GM18909 (cell line): ENCODE measurements at regions not wholly inside any gene's neighbourhood (a gene's known extent, or its start where the extent isn't known, plus 50 kb on each side); places are given as distances from the start of the nearest gene placed in this dataset.
"Not testable (repeated sequence)": the region's sequence is repeated elsewhere in the genome, so short reads cannot be mapped to it uniquely, and the experiment has no call there.

Source experiments
- ATAC-seq: cut with Tn5 transposase; IDR thresholded peaks from one replicate; pipeline ENCODE4 v1.9.1; 2021; ENCODE audit warnings: mild to moderate bottlenecking; ENCODE audit not compliant: unreplicated experiment, poor library complexity

- not testable (repeated sequence) for ATAC-seq
Observed at GRCh38 chr1:224030257-224030656, 83.7 kb upstream of the FBXO28 start.

- peak; percentile 87 for ATAC-seq
Observed at GRCh38 chr1:224029286-224030025, 84.5 kb upstream of the FBXO28 start.

GRCh38 chr1:224028802-224029201, 85.1 kb upstream of the FBXO28 start:
- ATAC-seq, result not testable (repeated sequence)

- ATAC-seq, result not testable (repeated sequence)
Observed at GRCh38 chr1:224023122-224023521, 90.8 kb upstream of the FBXO28 start.

- not testable (repeated sequence) for ATAC-seq
Observed at GRCh38 chr1:224022249-224022970, 91.5 kb upstream of the FBXO28 start.

GRCh38 chr1:224019866-224020265, 94.0 kb upstream of the FBXO28 start:
- ATAC-seq, result not testable (repeated sequence)

- ATAC-seq, result not testable (repeated sequence)
Observed at GRCh38 chr1:224015782-224016181, 98.1 kb upstream of the FBXO28 start.

DNA sequence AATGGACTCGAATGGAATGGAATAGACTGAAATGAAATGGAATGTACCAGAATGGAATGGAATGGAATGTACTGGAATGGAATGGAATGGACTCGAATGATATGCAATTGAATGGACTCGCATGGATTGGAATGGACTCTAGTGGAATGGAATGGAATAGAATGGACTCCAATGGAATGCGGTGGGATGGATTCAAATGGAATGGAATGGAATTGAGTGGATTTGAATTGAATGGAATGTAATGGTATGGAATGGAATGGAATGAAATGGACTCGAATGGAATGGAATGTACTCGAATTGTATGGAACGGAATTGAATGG, 99.6 kb upstream of the FBXO28 start:
- ATAC-seq, result no peak

GRCh38 chr1:224013626-224014329, 100.1 kb upstream of the FBXO28 start:
- ATAC-seq, result not testable (repeated sequence)

DNA sequence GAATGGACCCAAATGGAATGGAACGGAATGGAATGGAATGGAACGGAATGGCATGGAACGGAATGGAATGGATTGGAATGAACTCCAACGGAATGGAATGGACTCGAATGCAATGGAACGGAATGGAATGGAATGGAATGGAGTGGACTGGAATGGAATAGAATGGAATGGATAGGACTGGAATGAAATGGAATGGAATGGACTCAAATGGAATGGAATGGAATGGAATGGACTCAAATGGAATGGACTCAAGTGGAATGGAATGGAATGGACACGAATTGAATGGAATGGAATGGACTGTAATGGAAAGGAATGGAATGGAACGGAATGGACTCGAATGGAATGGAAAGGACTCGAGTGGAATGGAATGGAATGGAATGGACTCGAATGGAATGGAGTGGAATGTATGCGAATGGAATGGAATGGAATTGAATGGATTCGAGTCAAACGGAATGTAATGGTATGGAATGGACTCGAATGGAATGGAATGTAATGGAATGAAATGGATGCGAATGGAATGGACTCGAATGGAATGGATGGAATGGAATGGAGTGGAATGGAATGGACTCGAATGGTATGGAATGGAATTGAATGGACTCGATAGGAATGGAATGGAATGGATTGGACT, 101.0 kb upstream of the FBXO28 start:
- not testable (repeated sequence) for ATAC-seq

DNA sequence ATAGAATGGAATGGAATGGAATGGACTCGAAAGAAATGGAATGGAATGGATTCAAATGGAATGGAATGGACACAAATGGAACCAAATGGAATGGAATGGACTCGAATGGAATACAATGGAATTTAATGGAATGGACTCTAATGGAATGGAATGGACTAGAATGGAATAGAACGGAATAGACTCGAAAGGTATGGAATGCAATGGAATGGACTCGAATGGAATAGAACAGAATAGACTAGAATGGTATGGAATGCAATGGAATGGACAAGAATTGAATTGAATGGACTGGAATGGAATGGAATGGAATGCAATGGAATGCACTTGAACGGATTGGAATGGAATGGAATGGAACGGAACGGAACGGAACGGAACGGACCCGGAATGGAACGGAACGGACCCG, 101.7 kb upstream of the FBXO28 start:
- not testable (repeated sequence) for ATAC-seq

GRCh38 chr1:224011751-224012150, 102.2 kb upstream of the FBXO28 start:
- ATAC-seq, result not testable (repeated sequence)

- ATAC-seq, result not testable (repeated sequence)
Observed at GRCh38 chr1:224011153-224011552, 102.8 kb upstream of the FBXO28 start.

GRCh38 chr1:224005973-224006372, 107.9 kb upstream of the FBXO28 start:
- ATAC-seq, result not testable (repeated sequence)

- ATAC-seq, result not testable (repeated sequence)
Observed at GRCh38 chr1:224004552-224005315, 109.2 kb upstream of the FBXO28 start.

DNA sequence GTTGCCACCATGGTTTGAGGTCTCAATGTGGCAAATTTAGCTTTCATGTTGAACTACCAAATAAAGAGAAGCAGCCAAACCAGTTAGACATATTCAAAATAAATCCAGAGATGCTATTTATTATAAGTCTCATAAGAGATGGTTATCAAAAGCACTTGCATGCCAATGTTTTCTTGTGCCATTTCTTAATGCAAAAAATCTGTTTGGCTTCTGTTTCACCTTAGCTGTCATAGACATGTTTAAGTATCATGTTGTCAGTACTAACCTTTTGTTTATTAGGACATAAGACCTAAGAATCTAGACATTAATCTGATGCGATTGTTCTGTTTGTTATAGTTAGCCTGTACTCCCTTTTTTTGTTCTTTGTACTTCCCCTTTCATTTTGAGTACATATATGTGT, 110.0 kb upstream of the FBXO28 start:
- ATAC-seq, result not testable (repeated sequence)

DNA sequence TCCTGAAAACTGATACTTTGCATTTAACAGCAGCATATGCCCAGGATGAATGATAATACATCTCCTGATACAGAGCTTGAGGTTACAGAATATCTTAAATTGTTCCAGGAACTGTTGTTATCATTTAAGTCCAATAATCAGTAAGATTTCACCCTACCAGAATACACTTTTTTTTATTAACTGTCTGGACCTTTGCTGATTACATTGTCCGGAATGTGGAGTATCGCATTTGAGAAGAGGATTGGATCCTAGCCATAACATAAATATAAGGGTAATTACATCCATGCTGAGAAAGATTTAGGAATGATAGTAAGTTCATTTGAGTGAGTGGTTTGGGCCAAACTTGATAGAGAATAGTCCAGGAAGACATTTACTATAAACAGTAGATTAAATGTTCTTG, 112.2 kb upstream of the FBXO28 start:
- not testable (repeated sequence) for ATAC-seq

GRCh38 chr1:223999761-224000160, 114.2 kb upstream of the FBXO28 start:
- ATAC-seq, result not testable (repeated sequence)

- ATAC-seq, result not testable (repeated sequence)
Observed at GRCh38 chr1:223998676-223999455, 115.0 kb upstream of the FBXO28 start.
